ENCODE measurements at regions not wholly inside any gene's neighbourhood (a gene's known extent, or its start where the extent isn't known, plus 50 kb on each side); places are given as distances from the start of the nearest gene placed in this dataset.
"Not testable (repeated sequence)": the region's sequence is repeated elsewhere in the genome, so short reads cannot be mapped to it uniquely, and the experiment has no call there.

GRCh38 chr3:167102071-167102470 lies 278.0 kb downstream of the ZBBX start:
- no peak for DNase-seq (ENCODE audit: low read depth)

- DNase-seq (ENCODE audit: low read depth), result no peak
Measured at GRCh38 chr3:167100651-167101050, 279.4 kb downstream of the ZBBX start.

- no peak for DNase-seq (ENCODE audit: low read depth)
Measured at GRCh38 chr3:167100200-167100599, 279.9 kb downstream of the ZBBX start.

GRCh38 chr3:167095976-167096375 lies 284.1 kb downstream of the ZBBX start:
- no peak for DNase-seq (ENCODE audit: low read depth)

- no peak for DNase-seq (ENCODE audit: low read depth)
Measured at GRCh38 chr3:167094632-167095031, 285.5 kb downstream of the ZBBX start.

GRCh38 chr3:167091226-167091625 lies 288.9 kb downstream of the ZBBX start:
- no peak for DNase-seq (ENCODE audit: low read depth)

- DNase-seq (ENCODE audit: low read depth), result no peak
Measured at GRCh38 chr3:167084545-167084944, 295.6 kb downstream of the ZBBX start.

- DNase-seq (ENCODE audit: low read depth), result no peak
Measured at GRCh38 chr3:167078070-167078622, 302.0 kb downstream of the ZBBX start.

GRCh38 chr3:167067787-167068161 lies 312.3 kb downstream of the ZBBX start:
- DNase-seq (ENCODE audit: low read depth), result no peak

GRCh38 chr3:167066977-167067786 lies 312.9 kb downstream of the ZBBX start:
- DNase-seq (ENCODE audit: low read depth), result no peak

- no peak for DNase-seq (ENCODE audit: low read depth)
Measured at GRCh38 chr3:167057581-167057980, 322.5 kb downstream of the ZBBX start.

- DNase-seq (ENCODE audit: low read depth), result no peak
Measured at GRCh38 chr3:167054926-167055325, 325.2 kb downstream of the ZBBX start.

- no peak for DNase-seq (ENCODE audit: low read depth)
Measured at GRCh38 chr3:167051421-167051820, 328.7 kb downstream of the ZBBX start.

- no peak for DNase-seq (ENCODE audit: low read depth)
Measured at GRCh38 chr3:167033866-167034265, 346.2 kb downstream of the ZBBX start.

GRCh38 chr3:167032267-167032876 lies 347.7 kb downstream of the ZBBX start:
- DNase-seq (ENCODE audit: low read depth), result no peak

- DNase-seq (ENCODE audit: low read depth), result no peak
Measured at GRCh38 chr3:167031364-167032049, 348.6 kb downstream of the ZBBX start.

- DNase-seq (ENCODE audit: low read depth), result no peak
Measured at GRCh38 chr3:167030082-167030725, 349.9 kb downstream of the ZBBX start.

GRCh38 chr3:167019503-167019902 lies 360.6 kb downstream of the ZBBX start:
- DNase-seq (ENCODE audit: low read depth), result not testable (repeated sequence)

- not testable (repeated sequence) for DNase-seq (ENCODE audit: low read depth)
Measured at GRCh38 chr3:167018591-167019111, 361.4 kb downstream of the ZBBX start.

GRCh38 chr3:167012691-167013090 lies 367.4 kb downstream of the ZBBX start:
- no peak for DNase-seq (ENCODE audit: low read depth)

- DNase-seq (ENCODE audit: low read depth), result no peak
Measured at GRCh38 chr3:167008791-167009190, 371.3 kb downstream of the ZBBX start.

- no peak for DNase-seq (ENCODE audit: low read depth)
Measured at GRCh38 chr3:167001374-167001773, 378.7 kb downstream of the ZBBX start.
